ENCODE measurements at regions not wholly inside any gene's neighbourhood (a gene's known extent, or its start where the extent isn't known, plus 50 kb on each side); places are given as distances from the start of the nearest gene placed in this dataset.

GRCh38 chr21:40901691-40902090 lies 54.7 kb upstream of the DSCAM start:
- Histone ChIP-seq H3K4me1 (ENCODE audit: insufficient read depth, low read length, poor library complexity, severe bottlenecking) (no peaks in the 10 kb centered on the region), H3K4me3 (ENCODE audit: low read depth, low read length, poor library complexity, severe bottlenecking) (no peak overlapping the region), H3K79me2 (ENCODE audit: insufficient read depth, low read depth, low read length) (no peaks in the 10 kb centered on the region), H3K4me2 (ENCODE audit: low read length) (no peak overlapping the region), H2AFZ (ENCODE audit: low read length) (no peak overlapping the region), H3K27ac (ENCODE audit: low read depth, low read length, poor library complexity, severe bottlenecking) (no peak overlapping the region), H3K36me3 (ENCODE audit: insufficient read depth, low read length) (no peaks in the 10 kb centered on the region), H4K20me1 (ENCODE audit: insufficient read depth, low read length) (no peaks in the 10 kb centered on the region), H3K9me3 (ENCODE audit: low read length) (no peaks in the 10 kb centered on the region), H3K9me2 (ENCODE audit: insufficient read depth, low read length) (no peaks in the 10 kb centered on the region)
- TF ChIP-seq EZH2phosphoT487 (IDR thresholded peaks at IDR 0.05; ENCODE audit: borderline replicate concordance, low read depth, low read length) (no peak), CTCF (conservative IDR thresholded peaks at IDR 0.05; ENCODE audit: low read length) (no peak)
- no TSS peak for BruUV-seq (replicated peaks)
- intact Hi-C loops (cut with micrococcal nuclease; ENCODE audit: unreplicated experiment), result no loop called here
- DNase-seq (ENCODE audit: low spot score), result no peak
- POLR2A ChIA-PET, result no interaction called here
- CTCF ChIA-PET (ENCODE audit: unreplicated experiment), result no interaction called here

GRCh38 chr21:40902299-40902698 lies 55.3 kb upstream of the DSCAM start:
- Histone ChIP-seq H3K9me3 (ENCODE audit: low read length) (no peaks in the 10 kb centered on the region), H3K36me3 (ENCODE audit: insufficient read depth, low read length) (no peaks in the 10 kb centered on the region), H3K4me1 (ENCODE audit: insufficient read depth, low read length, poor library complexity, severe bottlenecking) (no peaks in the 10 kb centered on the region), H4K20me1 (ENCODE audit: insufficient read depth, low read length) (no peaks in the 10 kb centered on the region), H3K27ac (ENCODE audit: low read depth, low read length, poor library complexity, severe bottlenecking) (no peak overlapping the region), H3K4me2 (ENCODE audit: low read length) (no peak overlapping the region), H3K4me3 (ENCODE audit: low read depth, low read length, poor library complexity, severe bottlenecking) (no peak overlapping the region), H3K79me2 (ENCODE audit: insufficient read depth, low read depth, low read length) (no peaks in the 10 kb centered on the region), H2AFZ (ENCODE audit: low read length) (no peak overlapping the region), H3K9me2 (ENCODE audit: insufficient read depth, low read length) (no peaks in the 10 kb centered on the region)
- BruUV-seq (replicated peaks), result no TSS peak
- ChIA-PET CTCF (ENCODE audit: unreplicated experiment) (no interaction called here), POLR2A (no interaction called here)
- DNase-seq (ENCODE audit: low spot score), result no peak
- intact Hi-C loops (cut with micrococcal nuclease; ENCODE audit: unreplicated experiment), result no loop called here
- no peak for TF ChIP-seq CTCF (conservative IDR thresholded peaks at IDR 0.05; ENCODE audit: low read length)
- no peak for TF ChIP-seq EZH2phosphoT487 (IDR thresholded peaks at IDR 0.05; ENCODE audit: borderline replicate concordance, low read depth, low read length)

- Histone ChIP-seq H3K36me3 (ENCODE audit: insufficient read depth, low read length) (no peaks in the 10 kb centered on the region), H4K20me1 (ENCODE audit: insufficient read depth, low read length) (no peaks in the 10 kb centered on the region), H2AFZ (ENCODE audit: low read length) (no peak overlapping the region), H3K4me2 (ENCODE audit: low read length) (no peak overlapping the region), H3K4me3 (ENCODE audit: low read depth, low read length, poor library complexity, severe bottlenecking) (no peak overlapping the region), H3K9me2 (ENCODE audit: insufficient read depth, low read length) (no peaks in the 10 kb centered on the region), H3K27ac (ENCODE audit: low read depth, low read length, poor library complexity, severe bottlenecking) (no peak overlapping the region), H3K79me2 (ENCODE audit: insufficient read depth, low read depth, low read length) (no peaks in the 10 kb centered on the region), H3K9me3 (ENCODE audit: low read length) (no peaks in the 10 kb centered on the region), H3K4me1 (ENCODE audit: insufficient read depth, low read length, poor library complexity, severe bottlenecking) (no peaks in the 10 kb centered on the region)
- DNase-seq (ENCODE audit: low spot score), result no peak
- intact Hi-C loops (cut with micrococcal nuclease; ENCODE audit: unreplicated experiment), result no loop called here
- no TSS peak for BruUV-seq (replicated peaks)
- ChIA-PET CTCF (ENCODE audit: unreplicated experiment) (no interaction called here), POLR2A (no interaction called here)
- TF ChIP-seq EZH2phosphoT487 (IDR thresholded peaks at IDR 0.05; ENCODE audit: borderline replicate concordance, low read depth, low read length) (no peak), CTCF (conservative IDR thresholded peaks at IDR 0.05; ENCODE audit: low read length) (no peak)
Observed at GRCh38 chr21:40902993-40903392, 56.0 kb upstream of the DSCAM start.
